LNCaP clone FGC (cell line): ENCODE measurements at regions not wholly inside any gene's neighbourhood (a gene's known extent, or its start where the extent isn't known, plus 50 kb on each side); places are given as distances from the start of the nearest gene placed in this dataset.
"Not testable (repeated sequence)": the region's sequence is repeated elsewhere in the genome, so short reads cannot be mapped to it uniquely, and the experiment has no call there.

ENCODE experiments used
- DNase-seq: peaks from one replicate; pipeline ENCODE4 v3.0.0-alpha.2; 2011; ENCODE audit warnings: low read depth
- H3K4me3 ChIP-seq: 2 replicates; pipeline ENCODE4 v1.5.1; 2011; ENCODE audit warnings: mild to moderate bottlenecking, low read depth, low read length, control low read depth
- CTCF ChIP-seq: IDR thresholded peaks from 2 replicates; pipeline ENCODE4 v1.5.1; 2012; ENCODE audit warnings: mild to moderate bottlenecking; ENCODE audit not compliant: control insufficient read depth, insufficient read depth; ENCODE audit errors: extremely low read depth

GRCh38 chr5:145443366-145443765 lies 391.8 kb downstream of the PRELID2 start:
- TF ChIP-seq CTCF = no peak
- H3K4me3 ChIP-seq = no peak overlapping the region
- no peak for DNase-seq

- DNase-seq = peak; percentile 3
- not testable (repeated sequence) for H3K4me3 ChIP-seq
Measured at GRCh38 chr5:145442661-145443060, 392.5 kb downstream of the PRELID2 start.

- H3K4me3 ChIP-seq = no peak overlapping the region
- no peak for TF ChIP-seq CTCF
- DNase-seq = no peak
Measured at GRCh38 chr5:145441228-145441627, 393.9 kb downstream of the PRELID2 start.

GRCh38 chr5:145437627-145438026 lies 397.5 kb downstream of the PRELID2 start:
- no peak for DNase-seq
- no peak for TF ChIP-seq CTCF
- no peak overlapping the region for H3K4me3 ChIP-seq

GRCh38 chr5:145433077-145433476 lies 402.1 kb downstream of the PRELID2 start:
- no peak for TF ChIP-seq CTCF
- H3K4me3 ChIP-seq = no peak overlapping the region
- no peak for DNase-seq

GRCh38 chr5:145429170-145429569 lies 406.0 kb downstream of the PRELID2 start:
- no peak overlapping the region for H3K4me3 ChIP-seq
- no peak for DNase-seq
- TF ChIP-seq CTCF = no peak

- no peak for TF ChIP-seq CTCF
- DNase-seq = no peak
- no peak overlapping the region for H3K4me3 ChIP-seq
Measured at GRCh38 chr5:145408048-145408341, 427.1 kb downstream of the PRELID2 start.
